ENCODE measurements at regions not wholly inside any gene's neighbourhood (a gene's known extent, or its start where the extent isn't known, plus 50 kb on each side); places are given as distances from the start of the nearest gene placed in this dataset.

DNA sequence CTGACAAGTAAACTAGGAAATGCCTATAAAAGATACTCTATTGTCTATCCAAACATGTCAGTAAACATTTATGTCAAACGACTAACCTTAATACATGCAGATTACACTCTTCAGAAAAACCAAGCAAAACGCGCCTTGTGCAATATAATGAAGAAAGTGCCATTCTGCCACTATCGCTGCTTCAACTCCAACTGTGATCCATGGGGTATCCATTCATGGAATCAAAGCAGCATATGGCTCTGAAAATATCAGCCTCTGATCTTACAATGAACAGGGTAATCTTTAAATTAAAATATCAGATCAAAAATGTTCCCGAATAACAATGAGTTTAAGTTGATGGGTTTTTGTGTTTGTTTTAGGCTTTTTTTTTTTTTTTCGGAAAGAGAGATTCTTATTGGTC is 105.5 kb upstream of the SETMAR start:
- TF ChIP-seq, protein P1, sequence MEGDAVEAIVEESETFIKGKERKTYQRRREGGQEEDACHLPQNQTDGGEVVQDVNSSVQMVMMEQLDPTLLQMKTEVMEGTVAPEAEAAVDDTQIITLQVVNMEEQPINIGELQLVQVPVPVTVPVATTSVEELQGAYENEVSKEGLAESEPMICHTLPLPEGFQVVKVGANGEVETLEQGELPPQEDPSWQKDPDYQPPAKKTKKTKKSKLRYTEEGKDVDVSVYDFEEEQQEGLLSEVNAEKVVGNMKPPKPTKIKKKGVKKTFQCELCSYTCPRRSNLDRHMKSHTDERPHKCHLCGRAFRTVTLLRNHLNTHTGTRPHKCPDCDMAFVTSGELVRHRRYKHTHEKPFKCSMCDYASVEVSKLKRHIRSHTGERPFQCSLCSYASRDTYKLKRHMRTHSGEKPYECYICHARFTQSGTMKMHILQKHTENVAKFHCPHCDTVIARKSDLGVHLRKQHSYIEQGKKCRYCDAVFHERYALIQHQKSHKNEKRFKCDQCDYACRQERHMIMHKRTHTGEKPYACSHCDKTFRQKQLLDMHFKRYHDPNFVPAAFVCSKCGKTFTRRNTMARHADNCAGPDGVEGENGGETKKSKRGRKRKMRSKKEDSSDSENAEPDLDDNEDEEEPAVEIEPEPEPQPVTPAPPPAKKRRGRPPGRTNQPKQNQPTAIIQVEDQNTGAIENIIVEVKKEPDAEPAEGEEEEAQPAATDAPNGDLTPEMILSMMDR (IDR thresholded peaks at IDR 0.05): no peak
- TF ChIP-seq POLR2A (IDR thresholded peaks at IDR 0.05): no peak

All from body of pancreas (tissue), 4 donors.